COLO668 (cell line): ENCODE measurements at regions not wholly inside any gene's neighbourhood (a gene's known extent, or its start where the extent isn't known, plus 50 kb on each side); places are given as distances from the start of the nearest gene placed in this dataset.
"Not testable (repeated sequence)": the region's sequence is repeated elsewhere in the genome, so short reads cannot be mapped to it uniquely, and the experiment has no call there.

ENCODE experiments used
- DNase-seq: peaks from one replicate; lab custom pipeline; 2025; ENCODE audit not compliant: unreplicated experiment; lab: John Stamatoyannopoulos, UW

- DNase-seq, result peak; percentile 67
Observed at GRCh38 chr20:11976966-11977365, 59.3 kb downstream of the BTBD3 start.

- no peak for DNase-seq
Observed at GRCh38 chr20:11978496-11978895, 60.8 kb downstream of the BTBD3 start.

- no peak for DNase-seq
Observed at GRCh38 chr20:11979306-11979990, 61.8 kb downstream of the BTBD3 start.

DNA sequence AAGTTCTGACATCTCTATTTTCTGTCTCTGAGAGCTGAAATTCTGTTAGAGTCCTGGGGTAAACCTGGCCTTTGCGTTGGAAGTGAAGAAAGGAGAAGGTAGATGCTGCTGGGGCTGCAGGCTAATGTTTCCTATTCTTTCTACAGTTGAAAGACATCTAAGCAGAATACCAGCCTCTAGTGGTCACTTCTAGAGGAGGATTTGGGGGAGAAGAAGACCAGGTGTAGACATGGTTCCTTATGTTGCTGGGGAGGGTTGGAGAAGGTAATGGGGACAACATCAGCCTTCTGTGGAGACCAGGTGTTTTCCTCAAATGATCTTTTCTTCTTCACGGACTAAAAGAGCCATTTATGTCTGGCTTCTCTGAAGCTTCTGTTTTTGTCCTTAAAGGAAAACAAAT, 62.6 kb downstream of the BTBD3 start:
- DNase-seq, result no peak

GRCh38 chr20:11981366-11981947, 63.8 kb downstream of the BTBD3 start:
- DNase-seq, result no peak

GRCh38 chr20:11982289-11982954, 64.7 kb downstream of the BTBD3 start:
- DNase-seq, result no peak

GRCh38 chr20:11982955-11983470, 65.3 kb downstream of the BTBD3 start:
- DNase-seq, result no peak

- DNase-seq, result no peak
Observed at GRCh38 chr20:11986954-11987353, 69.3 kb downstream of the BTBD3 start.

DNA sequence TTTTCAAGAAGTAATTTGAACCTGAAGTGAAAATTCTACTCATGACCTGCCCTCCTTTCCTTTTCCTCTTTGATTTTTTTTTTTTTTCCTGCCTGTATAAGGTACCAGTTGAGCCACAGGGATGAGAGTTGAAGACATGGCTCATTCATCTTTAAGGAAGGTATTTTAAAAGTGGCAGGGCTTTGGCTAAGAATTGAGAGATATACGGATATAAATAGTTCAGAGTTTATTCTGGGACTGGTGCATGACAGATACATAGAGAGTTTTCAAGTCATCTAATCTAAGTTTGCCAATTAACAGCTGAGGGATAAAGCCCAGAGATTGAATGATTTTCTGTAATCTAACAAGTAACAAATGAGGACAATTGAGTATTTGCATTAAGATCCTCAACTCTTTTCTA, 69.8 kb downstream of the BTBD3 start:
- no peak for DNase-seq

DNA sequence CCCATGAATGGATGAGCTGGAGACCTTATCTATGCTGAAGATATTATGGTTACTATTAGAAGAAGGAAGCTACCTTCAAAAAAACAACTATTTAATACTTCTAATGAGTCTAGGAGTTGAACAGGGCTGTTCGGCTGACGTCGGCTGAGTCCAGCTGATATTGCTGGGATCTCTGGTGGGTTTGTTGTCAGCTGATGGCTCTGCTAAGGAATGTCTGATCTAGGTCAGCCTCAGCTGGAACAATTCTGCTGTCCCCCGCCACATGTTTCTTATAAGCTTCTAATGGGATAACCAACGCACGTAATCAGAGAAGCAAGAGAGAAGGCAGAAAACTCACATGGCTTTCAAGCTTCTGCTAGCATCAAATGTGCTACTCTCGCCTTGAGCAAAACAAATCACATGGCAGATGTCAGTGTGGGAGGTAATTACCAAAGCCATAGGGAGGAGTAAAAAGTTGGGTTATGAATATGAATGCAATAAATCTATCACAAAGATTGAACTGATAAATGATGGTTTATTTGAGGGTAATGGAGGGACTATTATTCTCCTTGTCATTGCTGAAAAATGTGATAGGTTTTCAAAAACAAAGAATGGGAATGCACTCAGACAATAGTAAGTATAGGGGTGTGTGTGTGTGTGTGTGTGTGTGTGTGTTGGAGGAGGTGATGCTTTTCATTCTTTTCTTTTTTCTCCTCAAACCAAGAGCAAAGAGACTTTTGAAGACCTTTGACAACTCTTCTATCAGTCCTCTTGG, 71.5 kb downstream of the BTBD3 start:
- DNase-seq, result no peak

DNA sequence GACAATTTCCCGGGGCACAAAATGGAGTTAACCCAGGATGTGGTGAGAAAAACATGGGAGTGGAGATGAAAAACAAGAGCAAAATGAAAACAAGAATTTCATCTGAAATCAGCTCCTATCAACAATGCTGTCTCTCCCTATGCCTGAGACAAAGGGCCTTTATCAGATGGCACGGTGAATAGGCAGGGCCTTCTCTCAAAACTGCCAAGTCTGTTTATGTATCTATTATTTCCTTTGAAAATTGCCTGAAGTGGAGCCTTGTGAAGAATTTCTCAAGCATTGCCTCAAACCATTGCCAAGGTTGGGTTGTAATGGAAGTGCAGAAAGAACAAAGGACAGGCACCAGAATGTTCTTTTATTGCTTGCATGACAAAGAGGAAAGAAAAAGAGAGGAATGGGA, 74.7 kb downstream of the BTBD3 start:
- no peak for DNase-seq

DNA sequence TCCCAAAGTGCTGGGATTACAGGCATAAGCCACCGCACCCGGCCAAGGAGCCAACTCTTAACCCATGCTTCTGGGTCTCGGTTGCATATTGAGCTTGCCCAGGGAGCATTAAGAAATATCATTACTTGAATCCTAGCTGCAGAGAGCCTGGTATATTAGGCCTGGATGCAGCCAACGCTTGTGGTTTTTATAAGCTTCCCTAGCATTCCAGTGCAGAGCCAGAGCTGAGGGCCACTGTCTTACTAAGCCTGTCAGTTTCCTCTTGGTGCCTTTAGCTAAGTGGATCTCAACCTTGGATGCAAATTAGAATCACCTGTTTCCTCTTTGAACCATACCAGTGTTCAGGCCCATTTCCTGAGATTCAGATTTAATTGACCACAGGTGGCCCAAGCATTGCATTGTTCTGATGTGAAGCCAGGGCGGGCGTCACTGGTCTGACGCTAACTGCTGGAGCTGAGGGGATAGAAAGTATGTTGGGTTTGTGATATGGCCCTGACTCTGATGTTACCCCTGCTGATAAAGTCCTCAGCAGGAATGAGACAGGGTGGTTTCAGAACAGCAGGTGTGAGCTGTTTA, 76.3 kb downstream of the BTBD3 start:
- DNase-seq, result peak; percentile 41

DNA sequence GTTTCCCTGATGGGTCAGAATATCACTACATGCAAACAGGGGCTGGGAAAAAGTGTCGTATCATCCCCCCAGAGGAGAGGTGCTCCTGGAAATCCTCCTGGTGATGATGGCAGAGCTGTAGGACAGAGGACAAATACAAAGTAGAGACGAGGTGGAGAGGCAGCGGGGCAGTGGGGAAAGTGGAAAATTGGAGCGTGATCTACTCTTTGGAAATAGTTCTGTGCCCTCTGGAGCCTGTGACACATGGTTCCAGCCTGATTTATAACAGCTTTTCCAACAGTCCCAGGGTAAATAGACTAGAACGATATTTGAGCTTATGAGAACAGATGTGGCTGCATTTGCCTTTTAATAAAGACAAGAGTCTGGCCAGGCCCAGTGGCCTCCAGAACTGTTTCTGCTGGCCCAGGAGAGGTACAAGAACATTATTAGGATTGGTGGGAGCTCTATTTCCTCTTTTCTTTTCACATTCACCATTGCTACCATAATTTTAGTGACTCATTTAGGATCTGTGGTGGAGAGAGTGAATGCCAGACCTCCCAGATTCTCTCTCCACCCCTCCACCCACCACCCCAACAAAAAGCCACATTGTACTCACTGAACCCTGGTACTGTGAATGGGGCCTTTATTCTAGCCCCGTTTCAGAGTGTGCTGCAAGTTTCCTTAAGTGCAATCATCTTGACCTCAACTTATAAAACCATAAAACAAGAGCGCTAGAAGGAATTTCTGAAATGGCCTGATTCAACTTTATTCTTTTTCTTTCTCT, 78.3 kb downstream of the BTBD3 start:
- DNase-seq, result no peak

DNA sequence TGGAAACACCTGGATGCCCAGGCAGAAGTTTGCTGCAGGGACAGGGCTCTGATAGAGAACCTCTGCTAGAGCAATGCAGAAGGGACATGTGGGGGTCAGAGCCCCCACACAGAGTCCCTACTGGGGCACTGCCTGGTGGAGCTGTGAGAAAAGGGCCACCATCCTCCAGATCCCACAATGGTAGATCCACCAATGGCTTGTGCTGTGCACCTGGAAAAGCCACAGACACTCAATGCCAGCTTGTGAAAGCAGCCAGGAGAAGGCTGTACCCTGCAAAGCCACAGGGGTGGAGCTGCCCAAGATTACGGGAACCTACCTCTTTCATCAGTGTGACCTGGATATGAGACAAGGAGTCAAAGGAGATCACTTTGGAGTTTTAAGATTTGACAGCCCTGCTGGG, 87.1 kb downstream of the BTBD3 start:
- not testable (repeated sequence) for DNase-seq

- DNase-seq, result peak; percentile 41
Observed at GRCh38 chr20:12012241-12013222, 94.8 kb downstream of the BTBD3 start.

DNA sequence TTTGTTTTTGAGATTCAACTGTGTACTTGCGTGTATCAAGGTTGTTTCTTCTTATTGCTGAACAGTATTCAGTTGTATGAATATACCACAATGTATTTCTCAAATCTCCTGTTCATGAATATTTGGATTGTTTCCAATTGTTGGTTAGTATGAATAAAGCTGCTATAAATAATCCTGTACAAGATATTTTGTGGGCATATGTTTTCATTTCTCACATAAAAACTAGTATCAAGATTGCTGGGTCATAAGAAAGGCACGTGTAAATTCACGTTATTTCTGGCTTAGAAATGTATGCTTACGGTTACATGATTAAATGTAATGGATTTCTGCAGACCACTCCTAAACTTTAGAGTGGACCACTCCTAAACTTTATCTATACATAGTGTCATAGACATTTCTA, 96.6 kb downstream of the BTBD3 start:
- no peak for DNase-seq

DNA sequence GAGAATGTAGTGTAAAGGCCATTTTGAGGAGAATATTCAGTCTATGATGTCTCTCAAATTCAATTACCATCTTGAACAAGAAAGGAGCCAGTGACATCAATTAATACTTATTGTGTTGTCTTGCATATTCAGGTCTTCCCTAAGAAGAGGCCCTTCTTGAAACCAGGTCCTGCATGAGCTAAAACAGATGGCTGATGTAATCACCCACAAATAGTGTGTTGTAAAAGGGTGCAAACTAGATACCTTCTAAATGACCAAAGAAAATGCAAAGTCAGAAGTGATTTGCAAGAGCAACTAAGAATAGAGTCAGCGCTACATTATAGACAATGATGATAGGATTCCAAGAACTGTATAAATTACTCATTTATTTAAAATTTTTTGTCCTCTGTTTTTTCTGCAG, 97.0 kb downstream of the BTBD3 start:
- DNase-seq, result no peak

DNA sequence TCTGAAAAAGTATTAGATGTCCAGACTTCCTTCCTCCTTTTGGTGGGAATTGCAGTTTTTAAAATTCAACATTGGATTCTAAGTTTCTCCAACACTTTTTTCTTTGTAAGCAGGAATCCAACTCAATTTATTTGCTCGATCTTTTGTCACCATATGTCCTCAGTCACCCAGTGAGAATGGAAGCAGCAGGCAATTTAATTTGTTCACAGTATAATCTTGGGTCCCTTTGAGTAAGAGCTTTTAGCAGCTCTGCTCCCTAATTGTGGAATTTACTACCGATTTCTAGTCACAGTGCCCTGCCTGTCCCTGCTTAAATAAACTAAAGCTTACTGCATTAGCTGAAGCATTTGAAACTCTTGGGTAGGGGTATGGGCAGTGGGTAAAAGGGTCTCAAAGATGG, 98.6 kb downstream of the BTBD3 start:
- no peak for DNase-seq

GRCh38 chr20:12019715-12020114, 102.0 kb downstream of the BTBD3 start:
- DNase-seq, result no peak
